CD4-positive, alpha-beta T cell treated with Interleukin-15 for 1 hour (primary cell): ENCODE measurements at regions not wholly inside any gene's neighbourhood (a gene's known extent, or its start where the extent isn't known, plus 50 kb on each side); places are given as distances from the start of the nearest gene placed in this dataset.
A peak's percentile ranks its signal among the peaks of the same experiment; 100 is the strongest.
"Not testable (repeated sequence)": the region's sequence is repeated elsewhere in the genome, so short reads cannot be mapped to it uniquely, and the experiment has no call there.

Experiments
- DNase-seq: peaks from one replicate; pipeline ENCODE4 v3.0.0-alpha.2; 2020

DNA sequence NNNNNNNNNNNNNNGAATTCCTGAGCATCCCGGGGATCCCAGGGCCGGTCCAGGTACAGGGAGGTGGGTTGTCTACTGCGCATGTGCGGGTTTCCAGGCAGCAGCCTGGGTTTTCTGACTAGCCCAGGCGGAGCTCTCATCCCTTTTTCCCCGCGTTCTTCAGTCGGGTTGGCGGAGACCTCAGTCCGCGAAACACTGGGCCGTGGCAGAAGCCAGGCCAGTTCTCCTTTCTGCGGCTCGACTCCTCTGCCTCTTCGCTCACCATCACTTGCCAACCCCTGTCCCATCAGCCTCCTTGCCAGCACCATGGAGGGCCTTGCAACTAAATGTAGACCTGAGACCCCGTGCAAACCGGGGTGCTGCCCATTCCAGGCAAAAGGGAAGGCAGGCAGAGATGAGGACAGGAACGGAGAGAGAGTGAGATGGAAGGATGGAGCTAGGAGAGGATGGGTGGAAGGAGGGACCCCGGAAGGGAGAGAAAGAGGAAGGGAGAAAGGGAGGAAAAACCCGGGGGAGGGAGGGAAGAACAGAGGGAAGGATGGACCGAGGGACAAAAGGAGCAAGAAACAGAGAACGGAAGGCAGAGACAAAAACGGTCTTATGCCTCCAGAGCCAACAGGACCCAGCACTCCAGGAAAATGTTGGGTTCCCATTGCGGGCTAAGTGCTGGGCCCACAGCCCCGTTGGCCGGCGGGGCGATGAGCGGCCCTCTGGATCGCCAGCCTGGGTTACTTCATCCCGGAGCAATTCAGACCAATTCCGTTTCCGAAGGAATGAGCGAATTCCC lies 445.4 kb upstream of the DEFB115 start:
- DNase-seq = peak; percentile 54

DNA sequence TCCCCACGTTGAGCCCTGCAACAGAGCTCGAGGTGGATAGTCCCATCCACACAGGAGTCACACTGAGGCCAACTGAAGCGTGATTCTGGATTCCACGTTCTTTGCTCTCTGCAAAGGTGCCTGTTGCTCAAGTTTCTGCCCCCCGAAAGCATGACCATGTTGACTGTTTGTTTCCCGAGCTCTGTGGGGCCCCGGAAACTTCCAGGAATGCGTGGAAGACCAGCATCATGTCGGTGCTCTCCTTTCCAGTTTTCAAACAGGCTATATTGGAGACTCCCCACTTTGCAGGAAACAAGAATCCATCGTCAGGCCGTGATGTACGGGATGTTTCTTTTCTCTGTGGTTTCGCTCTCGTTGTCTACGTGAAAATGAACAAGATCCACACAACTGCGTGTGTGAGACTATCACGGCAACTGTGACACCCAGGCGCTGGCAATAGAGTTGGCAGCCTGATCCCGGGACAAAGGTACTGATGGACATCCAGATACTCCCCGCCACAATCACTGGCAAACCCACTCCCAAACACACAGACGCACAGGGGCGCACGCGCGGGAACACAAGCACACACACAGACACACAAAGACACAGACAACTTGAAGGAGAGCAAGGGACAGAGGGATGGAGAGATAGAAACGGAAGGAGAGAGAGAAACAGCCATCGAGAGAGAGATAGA lies 444.6 kb upstream of the DEFB115 start:
- no peak for DNase-seq

DNA sequence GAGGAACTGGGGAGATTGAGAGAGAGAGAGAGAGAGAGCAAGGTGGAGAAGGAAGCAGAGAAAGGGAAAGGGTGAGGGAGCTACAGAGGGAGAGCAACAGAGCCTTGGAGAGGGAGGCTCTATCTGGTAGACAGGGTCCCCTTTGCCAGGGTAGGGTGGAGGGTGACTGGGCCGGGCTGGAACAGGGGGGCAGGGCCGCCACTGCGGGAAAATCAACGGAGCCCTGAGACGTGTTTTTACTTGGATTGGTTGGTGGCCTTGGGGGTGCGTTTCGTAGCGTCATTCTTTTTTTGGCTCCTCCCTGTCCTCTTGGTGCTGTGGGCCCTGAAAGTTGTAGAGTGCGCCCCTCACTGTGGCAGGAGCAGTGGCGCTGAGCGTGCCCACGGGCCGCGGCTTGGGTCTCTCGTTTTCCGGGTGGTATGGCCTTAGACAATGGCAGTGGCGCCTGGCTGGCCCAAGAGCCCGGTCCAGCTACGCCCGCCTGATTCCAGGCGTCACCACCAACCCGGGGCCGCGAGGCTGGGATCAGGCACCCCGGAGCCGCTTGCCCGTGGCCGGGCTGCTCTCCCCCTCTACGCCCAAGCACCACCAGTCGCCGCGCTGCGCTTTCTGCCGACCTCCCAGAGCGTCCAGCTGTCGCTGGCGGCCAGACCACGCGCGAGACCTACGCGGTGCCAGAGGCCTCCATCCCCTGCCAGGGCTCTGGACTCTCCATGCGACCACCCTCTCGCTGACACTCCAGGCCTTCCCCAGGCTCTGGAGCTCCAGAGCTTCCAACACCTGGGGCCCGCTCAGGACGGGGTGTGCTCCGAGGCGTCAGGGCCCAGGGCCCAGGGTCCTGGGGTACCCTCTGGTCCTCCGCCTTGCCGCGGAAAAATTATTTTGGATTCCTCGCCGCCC lies 443.8 kb upstream of the DEFB115 start:
- DNase-seq = not testable (repeated sequence)

DNA sequence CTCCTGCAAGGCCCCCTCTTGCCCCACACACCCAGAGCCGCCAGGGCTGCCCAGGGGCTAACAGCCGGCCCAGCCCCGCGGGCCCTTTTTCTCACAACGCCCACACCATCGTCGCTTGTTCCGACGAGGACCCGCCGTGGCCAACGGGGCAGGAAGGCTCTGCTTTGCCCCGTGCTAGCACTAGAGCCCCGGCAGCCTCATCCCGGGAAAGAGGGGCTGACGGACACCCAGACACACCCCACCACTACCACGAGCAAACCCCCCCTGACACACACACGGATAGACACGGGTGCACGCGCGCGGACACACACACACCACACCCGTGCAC lies 443.2 kb upstream of the DEFB115 start:
- not testable (repeated sequence) for DNase-seq

DNA sequence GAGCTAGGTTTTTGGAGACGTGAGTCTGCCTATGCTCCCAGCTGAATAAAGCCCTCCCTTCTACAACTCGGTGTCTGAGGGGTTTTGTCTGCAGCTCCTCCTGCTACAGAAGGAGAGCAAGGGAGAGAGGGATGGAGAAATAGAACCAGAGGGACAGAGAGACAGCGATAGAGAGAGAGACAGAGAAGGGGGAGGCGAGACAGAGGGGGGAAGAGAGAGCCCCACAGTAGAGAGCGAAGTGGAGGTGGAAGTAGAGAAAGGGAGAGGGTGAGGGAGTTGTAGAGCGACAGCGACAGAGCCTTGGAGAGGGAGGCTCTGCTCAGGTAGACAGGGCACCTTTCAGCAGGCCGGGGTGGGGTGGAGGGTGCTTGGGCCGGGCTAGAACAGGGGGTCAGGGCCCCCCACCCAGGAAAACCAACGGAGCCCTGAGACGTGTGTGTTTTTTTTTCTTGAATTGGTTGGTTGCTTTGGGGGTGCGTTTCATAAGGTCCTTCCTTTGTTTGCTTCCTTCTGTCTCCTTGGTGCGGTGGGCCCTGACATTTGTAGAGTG lies 442.4 kb upstream of the DEFB115 start:
- not testable (repeated sequence) for DNase-seq

DNA sequence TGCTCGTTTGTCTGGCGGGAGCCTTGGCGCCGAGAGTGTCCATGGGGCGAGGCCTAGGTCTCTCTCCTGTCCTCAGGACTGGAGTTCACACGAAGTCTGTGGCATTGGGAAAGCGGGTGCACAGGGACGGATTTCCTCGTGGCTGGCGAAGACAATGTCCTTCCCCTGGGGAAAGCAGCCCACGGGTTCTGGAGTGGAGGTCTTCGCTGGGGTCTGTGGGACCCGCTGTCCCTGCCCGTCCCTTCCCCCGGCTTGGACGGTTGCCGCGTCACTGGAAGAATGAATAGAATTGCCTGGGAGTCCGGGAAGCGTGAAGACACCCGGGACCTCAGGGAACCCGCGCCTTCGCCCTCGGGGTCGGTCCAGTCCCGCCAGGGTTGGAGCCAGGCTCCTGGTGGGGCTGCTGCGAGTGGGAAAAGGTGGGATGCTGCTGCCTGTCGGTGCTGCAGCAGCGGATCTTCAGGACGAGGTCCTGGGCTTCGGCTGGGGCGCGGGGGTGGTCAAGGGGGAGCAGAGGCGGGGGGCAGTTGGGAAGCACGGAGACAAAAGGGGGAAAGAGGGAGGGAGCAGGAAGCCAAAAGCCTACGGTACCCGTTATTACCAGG lies 441.8 kb upstream of the DEFB115 start:
- DNase-seq = no peak

DNA sequence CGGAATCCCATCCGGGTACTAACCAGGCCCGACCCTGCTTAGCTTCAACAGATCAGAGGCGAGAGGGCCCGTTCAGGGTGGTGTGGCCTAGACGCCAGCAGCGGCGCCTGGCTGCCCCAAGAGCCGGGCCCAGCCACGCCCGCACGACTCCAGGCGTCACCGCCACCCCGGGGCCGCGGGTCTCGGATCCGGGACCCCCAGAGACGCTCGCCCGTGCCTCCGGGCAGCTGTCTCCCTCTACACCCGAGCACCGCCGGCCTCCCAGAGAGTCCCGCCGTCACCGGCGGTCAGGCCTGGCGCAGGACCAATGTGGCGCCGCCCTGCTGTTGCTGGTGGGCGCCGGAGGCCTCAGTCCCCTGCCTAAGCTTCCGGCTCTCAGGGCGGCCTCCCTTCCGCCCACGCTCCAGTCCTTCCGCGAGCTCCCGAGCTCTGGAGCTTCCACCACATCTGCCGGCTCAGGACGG lies 441.2 kb upstream of the DEFB115 start:
- no peak for DNase-seq

DNA sequence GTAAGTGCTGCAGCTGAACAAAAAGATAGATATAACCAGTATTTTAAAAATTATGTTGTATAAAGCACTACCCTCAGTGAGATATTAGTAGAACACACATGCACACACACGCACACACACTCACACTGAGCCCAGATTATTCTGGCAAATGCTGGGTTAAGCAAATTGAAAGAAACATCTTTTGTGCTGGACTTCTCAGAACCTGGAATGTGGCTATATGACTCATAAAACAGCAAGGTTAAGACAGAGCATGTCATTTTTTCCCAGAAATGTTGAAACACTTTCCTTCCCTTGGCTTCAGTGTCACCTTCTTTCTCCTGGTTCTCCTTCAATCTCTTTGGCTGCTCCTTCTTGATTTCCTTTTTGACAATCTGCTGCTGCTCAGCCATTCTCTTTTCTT lies 435.8 kb upstream of the DEFB115 start:
- not testable (repeated sequence) for DNase-seq

DNA sequence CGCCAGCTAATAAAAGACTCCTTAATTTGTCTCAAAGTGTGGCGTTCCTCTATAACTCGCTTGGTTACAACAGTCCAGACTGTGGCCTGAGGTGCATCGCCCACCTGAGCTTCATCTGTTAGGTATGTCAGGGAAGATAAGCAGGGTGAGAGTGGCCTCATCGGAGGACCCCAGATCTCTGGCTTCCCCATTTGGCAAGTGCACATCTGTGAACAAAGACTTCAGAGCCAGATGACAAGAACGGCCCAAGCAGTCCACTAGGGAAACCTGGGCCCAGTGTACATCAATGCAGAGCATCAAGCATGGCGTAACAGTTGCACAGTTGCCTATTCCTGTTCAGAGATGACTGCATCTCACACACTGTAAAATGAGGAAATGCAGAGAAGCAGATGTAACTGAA lies 432.8 kb upstream of the DEFB115 start:
- not testable (repeated sequence) for DNase-seq

DNA sequence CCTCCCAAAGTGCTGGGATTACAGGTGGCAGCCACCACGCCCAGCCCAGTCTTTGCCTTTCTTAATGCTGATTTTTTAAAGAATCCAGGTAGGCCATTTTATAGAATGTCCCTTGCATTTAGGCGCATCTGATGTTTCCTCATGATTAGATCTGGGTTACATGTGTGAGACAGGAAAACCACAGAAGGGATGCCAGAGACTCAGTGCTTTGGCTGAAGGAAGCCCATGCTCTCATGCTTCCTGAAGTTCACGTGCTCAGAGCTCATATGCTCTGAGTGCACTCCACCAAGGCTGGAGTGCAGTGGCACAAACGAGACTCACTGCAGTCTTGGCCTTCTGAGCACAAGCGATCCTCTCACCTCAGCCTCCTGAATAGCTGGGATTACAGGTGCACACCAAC lies 411.5 kb upstream of the DEFB115 start:
- not testable (repeated sequence) for DNase-seq

DNA sequence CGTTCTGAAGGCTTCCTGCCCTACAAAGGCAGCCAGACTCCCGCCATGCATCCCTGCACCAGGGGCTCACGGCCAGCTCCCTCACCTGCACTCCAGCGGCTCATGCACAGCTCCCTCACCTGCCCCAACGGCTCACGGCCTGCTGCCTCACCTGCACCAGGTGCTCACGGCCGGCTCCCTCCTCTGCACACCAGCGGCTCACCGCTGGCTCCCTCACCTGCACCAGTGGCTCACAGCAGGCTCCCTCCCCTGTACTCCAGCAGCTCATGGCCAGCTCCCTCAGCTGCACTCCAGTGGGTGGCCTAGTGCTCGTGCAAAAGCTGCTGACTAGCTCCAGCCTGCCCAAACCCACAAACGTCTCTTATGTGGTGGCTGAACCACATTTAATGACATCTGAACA lies 389.2 kb upstream of the DEFB115 start:
- DNase-seq = not testable (repeated sequence)

DNA sequence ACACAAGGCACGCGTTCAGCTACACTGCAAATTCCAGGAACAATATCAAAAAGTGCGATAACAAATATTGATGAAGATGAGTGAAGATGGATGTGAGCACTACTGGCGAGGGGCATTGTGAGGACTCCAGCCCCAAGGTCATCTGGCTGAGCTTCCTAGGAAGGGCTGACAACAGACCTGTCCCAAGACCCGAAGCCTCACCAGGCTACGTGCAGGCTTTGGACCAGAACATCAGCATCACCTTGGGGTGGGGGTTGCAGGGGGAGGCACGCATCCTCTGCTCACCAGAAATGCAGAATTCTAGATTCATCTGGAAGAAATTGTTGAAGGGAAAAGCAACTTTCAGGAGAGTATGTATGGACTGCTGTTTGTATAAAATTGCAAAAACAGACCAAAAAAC lies 386.3 kb upstream of the DEFB115 start:
- not testable (repeated sequence) for DNase-seq

DNA sequence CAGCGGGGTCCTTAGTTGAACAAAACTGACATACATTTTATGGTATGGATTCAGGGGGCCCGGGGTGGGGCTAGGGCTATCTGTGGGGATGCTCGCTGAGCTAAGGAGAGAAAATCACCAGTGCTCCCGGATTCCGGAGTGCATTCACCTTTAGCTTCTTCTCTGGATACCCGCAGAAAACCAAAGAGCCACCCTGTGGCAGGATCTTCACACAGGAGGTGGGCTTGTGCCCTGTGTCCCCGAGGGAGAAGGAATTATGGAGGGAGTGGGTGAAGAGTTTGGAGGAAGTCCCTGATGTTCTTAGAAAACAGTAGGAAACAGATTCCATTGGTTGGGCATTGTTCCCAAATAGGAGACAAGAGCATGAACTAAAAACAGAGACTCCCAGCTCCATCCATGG lies 385.2 kb upstream of the DEFB115 start:
- DNase-seq = not testable (repeated sequence)

DNA sequence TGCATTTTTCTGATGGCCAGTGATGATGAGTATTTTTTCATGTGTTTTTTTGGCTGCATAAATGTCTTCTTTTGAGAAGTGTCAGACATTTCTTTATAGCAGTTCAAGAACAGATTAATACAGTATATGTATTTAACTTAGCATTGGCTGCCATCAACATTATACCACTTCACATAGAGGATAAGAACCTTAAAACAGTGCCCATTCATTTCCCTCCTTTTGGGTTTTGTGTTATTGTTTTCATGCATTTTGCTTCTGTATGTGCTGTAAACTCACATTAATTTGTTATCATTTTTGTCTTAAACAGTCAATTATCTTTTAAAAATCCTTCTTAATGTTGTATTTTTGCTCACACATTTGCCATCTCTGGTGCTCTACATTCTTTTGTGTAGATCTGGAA lies 381.6 kb upstream of the DEFB115 start:
- DNase-seq = not testable (repeated sequence)

DNA sequence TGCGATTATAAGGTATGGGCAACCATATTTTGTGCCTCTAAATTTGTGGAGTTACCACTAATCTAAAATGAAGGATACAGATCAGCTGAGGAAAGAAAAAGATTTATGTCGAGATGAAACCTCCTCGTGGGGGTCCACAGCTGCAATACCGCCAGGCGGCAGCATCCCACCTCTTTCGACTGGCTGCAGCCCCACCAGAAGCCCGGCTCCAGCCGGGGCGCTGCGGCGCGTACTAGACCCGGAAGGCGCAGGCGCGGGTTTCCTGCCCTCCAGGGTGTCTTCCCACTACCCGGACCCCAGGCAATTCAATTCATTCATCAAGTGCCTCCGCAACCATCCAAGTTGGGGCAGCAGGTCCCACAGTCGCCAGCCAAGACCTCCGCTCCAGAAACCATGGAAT lies 366.1 kb upstream of the DEFB115 start:
- not testable (repeated sequence) for DNase-seq

DNA sequence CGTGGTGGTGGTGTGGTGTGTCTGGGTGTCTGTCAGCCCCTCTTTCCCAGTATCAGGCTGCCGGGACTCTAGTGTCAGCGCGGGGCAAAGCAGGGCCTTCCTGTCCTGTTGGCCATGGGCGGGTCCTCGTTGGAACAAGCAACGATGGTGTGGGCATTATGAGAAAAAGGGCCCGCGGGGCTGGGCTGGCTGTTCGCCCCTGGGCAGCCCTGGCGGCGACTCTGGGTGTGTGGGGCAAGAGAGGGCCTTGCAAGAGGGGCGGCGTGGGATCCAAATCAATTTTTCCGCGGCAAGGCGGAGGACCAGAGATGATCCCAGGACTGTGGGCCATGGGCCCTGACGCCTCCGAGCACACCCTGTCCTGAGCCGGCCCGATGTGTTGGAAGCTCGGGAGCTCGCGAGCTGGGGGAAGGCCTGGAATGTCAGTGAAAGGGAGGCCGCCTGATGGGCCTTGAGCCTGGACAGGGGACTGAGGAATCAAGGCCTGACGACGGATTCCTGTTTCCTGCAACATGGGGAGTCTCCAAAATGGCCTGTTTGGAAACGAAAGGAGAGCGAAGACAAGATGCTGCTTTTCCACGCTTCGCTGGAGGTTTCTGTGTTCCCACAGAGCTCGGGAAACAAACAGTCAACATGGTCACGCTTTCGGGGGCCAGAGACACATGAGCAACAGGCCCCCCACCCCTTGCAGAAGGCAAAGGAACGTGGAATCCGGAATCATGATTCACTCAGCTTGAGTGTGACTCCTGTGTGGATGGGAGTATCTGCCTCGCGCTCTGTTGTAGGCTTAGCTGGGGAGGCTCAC lies 364.7 kb upstream of the DEFB115 start:
- no peak for DNase-seq

DNA sequence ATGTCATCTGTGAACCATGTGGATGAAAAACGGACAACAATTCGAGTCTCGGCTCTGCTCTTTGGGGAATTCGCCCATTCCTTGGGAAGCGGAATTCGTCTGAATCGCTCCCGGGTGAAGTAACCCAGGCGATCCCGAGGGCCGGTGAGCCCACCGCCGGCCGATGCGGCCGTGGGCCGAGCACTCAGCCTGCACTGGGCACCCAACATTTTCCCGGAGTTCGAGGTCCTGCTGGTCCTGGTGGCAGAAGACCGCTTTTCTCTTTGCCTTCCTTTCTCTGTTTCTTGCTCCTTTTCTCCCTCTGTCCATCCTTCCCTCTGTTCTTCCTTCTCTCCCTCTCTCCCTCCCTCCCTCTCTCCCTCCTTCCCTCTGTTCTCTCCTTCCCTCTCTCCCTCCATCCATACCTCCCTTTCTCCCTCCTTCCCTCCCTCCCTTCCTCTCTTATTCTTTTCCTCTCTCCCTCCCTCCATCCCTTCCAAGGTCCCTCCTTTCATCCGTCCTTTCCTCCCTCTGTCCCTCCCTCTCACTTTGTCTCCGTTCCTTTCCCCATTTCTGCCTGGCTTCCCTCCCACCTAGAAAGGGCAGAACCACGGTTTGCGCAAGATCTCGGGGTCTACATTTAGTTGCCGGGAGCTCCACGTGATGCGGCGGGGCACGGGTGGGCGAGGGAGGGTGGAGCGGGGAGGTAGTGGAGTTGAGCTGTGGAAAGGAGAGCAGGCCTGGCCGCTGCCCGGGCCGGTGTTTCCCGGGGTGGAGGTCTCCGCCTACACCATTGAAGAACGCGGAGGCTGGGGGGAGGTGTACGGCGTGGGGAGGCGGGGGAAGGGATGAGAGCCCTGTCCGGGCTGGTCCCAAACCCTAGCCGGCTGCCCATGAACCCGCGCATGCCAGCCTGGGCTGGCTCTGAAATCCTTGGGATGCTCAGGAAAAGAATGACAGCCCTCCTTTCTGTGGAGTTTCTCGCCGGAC lies 363.8 kb upstream of the DEFB115 start:
- DNase-seq = not testable (repeated sequence)

DNA sequence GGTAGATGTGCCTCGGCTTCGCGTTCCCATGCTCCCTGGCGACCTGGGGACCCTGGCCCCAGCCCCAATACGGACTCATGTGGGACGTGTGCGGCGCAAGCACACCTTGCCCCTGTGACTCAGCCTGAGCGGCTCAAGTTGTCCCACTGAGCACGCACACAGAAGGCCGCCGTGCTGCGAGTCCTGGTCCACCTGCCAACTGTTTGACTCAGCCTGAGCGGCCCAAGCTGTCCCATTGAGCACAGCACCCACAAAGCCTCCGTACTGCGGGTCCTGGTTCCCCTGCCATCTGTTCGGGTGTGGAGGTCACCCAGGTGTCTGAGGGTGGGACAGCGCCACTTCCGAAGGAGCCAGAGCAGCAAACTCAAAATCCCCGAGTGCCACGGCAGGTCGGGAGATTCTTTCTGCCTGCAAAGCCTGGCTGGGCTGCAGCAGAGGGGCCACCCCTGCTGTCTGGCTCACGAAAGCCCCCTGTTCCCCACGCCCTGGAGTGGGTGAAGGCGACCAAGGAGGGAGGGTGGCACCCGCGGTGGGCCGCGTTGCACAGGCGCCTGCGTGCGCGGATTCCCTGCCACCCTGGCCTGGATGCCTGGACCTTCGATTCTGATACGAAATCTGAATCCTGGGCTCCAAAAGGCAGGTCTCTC lies 362.6 kb upstream of the DEFB115 start:
- not testable (repeated sequence) for DNase-seq

DNA sequence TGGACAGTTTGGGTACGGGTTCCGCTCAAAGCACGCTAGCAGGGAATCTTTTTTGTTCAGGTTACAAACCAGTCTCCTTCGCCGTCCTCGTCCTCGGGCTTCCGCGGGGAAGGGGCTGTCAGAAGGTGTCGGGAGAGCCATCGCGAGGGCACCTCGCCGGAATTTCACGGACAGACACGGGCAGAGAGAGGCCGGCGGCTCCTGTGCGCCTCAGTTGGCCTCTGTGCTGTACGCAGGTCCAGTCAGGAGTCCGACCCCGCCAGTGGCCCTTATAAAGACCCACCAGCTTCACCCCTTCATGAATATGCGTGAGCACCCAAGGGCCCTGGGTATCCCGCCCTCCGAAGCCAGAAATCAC lies 362.1 kb upstream of the DEFB115 start:
- DNase-seq = not testable (repeated sequence)
